Endothelial cell of hepatic sinusoid (primary cell): ENCODE measurements at regions not wholly inside any gene's neighbourhood (a gene's known extent, or its start where the extent isn't known, plus 50 kb on each side); places are given as distances from the start of the nearest gene placed in this dataset.

ENCODE experiments used
- in situ Hi-C: cut with HindIII; loops from 2 replicates; pipeline ENCODE4 v1.10.0; 2017; ENCODE audit warnings: low sequenced_read_pairs

DNA sequence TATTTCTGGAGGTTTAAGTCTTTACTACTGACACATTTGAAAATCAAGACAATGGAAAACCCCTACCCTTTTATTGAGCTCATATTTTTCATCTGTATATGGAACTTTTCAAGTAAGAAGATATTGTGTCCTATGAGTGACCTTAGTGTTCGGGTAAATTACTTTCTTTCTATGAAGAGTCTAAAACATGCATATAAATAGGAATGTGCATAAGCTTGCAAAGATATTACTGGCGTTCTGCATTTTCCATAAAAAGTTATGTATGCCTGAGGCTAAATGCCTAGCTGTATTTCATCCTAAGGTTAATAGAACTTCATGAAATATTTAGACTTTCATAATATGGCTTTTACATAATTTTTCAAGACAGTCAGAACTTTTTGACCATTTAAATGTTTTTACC lies 495.8 kb upstream of the ADAMTS5 start:
- in situ Hi-C loops, result no loop called here

DNA sequence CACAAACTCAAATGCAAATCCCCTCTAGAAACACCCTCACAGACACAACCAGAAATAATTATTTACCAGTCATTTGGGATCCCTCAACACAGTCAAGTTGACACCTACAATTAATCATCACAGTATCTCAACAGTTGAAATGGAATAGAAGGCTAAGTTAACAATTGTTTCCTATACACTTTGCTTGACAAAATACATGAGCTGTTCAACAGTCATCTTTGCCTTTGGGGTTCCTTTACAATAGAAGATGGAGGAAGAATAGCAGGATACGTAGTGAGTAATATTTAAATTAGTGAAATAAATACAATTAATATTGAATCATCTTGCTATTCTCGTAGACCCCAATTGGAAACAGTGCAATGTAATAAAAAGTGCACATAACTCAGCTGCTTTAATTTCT lies 487.3 kb upstream of the ADAMTS5 start:
- in situ Hi-C loops, result no loop called here

DNA sequence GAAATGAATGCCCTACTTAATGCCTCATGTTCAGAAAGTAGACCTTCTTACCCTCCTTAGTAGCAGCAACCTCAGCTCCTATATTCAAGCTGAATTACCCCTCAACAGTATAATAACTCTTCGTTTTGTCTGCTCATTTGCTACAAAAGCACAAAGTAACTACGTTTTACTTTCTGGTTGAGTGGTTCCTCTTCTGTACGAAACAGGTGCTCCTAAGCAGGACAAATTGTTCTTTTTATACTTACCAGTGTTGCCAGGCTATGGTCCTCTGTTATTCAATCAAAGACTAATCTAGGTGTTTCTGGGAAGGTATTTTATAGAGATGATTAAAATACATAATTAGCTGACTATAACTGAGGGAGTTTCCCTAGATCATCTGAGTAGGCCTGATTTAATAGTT lies 484.2 kb upstream of the ADAMTS5 start:
- in situ Hi-C loops, result no loop called here

DNA sequence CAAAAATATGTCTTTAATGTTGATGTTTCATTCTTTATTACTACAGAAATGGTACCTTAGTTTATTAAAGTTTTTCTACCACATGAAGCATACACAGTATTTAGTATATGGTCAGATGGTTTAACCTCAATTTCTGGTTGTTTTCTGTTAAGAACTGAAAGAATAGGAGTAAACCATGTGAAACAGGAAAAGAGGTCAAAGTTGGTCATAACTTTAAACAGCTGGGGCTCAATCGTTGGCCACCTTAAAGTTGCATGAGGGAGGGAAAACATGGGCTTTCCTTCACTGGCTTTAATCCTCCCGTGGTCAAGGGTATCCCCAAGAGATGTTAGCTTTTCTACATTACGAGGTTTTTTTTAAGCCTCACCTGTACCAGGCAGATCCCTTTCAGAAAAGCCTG lies 483.3 kb upstream of the ADAMTS5 start:
- in situ Hi-C loops, result no loop called here

DNA sequence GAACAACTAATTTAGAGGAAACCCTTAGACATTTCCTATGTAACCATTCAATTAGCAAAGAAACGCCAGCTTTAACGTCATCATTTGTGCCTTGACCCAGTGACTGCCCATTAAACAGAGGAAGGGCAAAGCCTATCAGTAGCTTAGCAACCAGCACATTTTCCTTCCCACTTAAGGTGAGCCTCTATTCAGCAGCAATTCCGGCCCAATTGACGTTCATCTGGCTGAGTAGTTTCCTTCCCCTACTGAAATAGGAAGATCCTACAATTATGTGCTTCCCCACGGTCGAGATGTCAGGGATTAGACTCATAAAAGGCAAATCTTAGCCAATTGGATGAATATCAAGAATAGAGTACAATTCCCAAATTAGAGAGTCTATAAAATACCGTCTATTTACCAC lies 482.1 kb upstream of the ADAMTS5 start:
- in situ Hi-C loops, result no loop called here

DNA sequence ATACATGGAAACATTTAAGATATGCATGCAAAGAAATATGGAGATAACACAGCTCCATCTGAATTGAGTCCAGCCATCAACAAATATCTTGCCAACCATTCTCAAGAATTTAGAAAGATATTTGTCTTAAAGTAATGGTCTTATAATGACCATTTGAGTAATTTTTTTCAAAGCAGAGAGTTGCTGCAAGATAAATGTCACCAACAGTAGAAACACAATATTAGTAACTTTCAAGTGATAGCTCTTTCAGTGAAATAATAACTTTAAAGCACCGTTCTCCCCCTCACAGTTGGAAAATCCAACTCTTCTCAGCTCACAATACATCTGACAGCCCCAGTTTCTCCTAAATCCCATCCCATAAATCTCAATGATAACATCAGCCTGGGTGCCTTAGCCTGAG lies 481.0 kb upstream of the ADAMTS5 start:
- in situ Hi-C loops, result no loop called here

DNA sequence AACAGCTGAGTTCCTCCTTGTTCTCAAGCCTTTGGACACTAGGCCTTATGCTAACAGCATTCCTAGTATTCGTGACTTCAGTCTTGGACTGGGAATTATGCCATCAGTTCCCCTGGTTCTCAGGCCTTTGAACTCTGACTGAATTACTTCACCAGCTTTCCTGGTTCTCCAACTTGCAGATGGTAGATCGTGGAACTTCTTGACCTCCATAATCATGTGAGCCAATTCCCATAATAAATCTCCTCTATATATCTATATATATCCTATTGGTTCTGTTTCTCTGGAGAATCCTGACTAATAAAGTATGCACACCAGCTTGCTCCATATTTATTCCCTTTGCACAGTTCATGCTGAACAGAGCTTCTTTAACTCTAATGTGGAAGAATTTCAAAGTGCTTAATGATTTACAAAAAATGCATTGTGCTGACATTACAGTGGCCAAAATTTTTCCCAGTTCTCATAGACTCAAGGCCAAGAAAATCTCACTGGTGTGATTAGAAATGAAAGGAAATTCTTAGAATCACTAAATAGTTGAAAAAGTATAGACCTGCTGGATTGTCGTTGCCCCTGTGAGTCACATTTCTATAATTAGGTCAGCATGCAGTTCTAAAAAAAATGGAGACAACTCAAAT lies 462.9 kb upstream of the ADAMTS5 start:
- in situ Hi-C loops, result no loop called here

DNA sequence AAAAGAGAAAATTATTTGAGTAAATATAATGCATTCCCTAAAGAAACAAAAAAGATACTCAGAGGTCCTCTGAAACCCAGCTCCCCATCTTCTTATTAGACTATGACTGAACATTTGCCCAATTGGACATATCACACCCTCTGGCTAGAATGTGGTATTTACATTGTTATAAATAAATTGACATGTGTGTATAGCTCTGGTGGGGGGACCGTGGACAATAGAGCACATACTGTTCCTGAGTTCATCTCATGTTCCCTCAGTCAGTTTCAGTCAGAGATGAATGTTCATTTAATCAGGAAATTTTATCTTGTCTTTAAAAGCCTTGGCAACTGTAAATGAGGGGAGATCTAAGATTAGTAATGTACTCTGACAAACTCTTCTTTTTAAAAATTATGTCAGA lies 459.3 kb upstream of the ADAMTS5 start:
- in situ Hi-C loops, result no loop called here

DNA sequence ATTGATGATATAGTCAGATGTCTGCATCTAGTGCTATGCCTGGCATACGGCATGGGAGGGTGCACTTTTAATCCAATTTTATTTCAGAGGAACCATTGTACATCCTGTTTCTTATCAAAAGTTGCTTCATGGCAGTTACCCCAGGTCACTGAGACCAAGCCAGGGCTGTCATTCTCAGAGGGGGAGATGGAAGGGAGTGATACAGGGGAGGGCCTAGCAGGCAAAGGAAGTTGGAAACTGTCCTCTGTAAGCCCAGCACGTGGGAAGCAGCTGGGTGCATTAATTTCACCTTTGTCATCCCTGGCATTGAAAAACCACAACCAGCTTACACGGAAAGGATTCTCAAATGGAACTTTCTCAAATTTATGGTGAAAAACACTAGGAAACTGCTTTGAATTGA lies 458.7 kb upstream of the ADAMTS5 start:
- in situ Hi-C loops, result no loop called here

DNA sequence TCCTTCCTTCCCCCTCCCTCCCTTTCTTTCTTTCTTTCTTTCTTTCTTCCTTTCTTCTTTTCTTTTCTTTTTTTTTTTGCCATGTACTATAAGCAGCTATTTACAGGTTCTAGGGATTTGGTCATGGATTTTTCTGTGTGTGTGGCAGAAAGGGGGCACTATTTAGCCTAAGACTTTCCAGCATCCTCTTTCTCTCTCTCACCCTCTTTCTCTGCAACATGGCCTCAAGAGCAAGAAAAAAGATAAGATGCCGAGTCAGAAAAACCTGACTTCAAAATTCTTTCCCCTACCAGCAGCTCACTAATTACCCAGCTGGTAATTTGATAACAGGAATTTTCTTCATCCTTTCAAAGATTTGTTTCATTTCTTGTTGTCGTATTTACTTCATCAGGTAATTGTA lies 458.3 kb upstream of the ADAMTS5 start:
- in situ Hi-C loops, result no loop called here

DNA sequence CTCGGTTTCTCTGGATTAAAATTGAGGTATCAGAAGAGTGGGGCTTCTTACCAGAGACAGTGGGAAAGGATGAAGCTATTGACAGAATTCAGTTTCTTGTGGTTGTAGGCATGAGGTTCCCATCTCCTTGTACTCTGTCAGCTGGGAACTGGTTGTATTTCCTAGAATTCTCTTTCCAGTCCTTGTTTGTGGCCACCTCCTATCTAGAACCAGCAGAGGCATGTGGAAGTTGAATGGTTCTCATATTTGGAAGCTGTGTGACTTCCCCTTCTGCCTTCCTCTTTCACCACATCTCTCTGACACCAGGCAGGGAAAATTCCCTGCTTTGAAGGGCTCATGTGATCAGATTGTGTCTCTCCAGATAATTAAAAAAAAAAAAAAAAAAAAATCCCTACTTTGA lies 457.7 kb upstream of the ADAMTS5 start:
- in situ Hi-C loops, result no loop called here

DNA sequence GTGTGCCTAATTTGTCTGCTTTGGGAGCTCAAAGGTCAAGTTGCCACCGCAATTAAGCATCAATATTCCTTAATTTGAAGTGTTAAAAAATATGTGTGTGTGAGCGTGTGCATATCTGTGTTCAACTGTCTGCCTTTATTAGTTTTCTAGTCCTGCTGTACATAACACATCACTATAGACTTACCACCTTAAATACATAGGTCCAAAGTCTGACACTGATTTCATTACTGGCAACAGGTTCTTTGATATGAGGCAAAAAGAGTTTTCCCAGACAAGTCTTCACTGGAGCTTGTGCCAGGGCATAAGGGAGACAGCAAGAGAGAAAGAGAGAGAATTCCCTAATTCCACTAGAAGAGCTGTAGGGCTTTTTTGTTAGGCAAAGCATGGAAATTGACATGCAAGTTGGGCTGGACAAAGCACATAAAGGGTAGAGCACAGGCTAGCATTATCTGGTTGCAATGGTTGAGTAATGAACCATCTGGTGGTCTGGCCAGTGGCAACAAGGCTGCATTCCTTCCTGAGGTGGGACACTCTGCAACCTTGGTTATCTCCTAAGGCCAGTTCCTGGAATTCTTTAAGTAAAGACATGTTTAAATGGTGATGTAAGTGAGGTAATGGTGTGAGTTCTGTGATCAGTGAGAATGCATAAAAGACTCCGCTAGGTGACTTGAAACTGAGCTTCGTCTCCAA lies 457.2 kb upstream of the ADAMTS5 start:
- in situ Hi-C loops, result no loop called here

DNA sequence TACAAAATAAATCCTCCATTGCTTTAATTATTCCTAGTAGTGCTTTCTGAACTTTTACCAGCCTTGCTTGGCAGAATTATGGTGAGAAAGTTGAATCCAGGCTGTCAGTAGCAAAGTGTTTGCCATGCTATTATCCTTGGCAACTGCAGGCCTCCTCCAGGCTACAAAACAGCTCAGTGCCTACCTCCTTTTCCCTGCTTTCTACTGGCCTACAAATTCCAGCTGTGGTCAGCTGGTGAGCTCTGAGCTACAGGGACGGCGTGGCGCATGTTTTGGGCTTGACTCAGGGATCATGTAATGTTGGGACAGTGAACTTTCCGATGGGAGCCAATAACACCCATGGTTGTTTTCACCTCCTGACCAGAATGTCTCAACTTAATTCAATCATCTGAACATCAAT lies 456.1 kb upstream of the ADAMTS5 start:
- in situ Hi-C loops, result no loop called here

DNA sequence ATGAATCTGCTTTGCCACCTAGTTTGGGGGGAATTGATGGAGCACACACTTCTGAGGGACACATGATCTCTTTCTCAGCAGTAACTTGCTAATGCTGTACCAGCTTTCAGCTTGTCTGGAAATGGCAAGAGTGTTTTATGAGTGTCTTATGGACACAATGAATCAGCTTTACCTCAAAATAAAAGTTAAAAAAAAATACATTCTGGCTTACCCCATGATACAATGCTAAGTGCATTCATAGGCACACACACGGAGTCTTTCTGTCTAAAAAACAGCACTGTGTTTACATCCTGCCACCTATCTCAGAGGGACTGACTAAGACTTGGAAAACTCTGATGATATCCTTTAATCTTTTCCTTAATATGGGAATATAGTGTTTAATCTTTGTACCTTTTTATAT lies 455.5 kb upstream of the ADAMTS5 start:
- in situ Hi-C loops, result no loop called here

DNA sequence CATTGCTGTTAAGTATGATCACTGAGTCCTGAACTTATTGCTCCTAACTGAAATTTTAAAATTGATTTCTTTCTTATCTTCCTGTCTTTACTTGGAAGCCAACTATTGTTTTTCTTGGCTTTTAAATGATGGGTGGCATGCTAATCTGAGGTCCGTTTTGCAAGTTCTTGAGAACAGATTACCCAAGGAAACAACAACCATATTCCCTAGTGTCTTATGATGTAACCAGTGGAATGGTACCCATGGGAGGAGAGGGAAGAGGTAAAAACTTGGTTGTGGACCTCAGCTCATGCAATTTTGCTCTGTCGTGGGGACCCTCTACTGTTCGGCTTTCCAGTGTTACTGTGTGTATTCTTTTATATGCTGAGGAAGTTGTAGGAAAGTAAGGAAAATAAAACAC lies 454.8 kb upstream of the ADAMTS5 start:
- in situ Hi-C loops, result no loop called here

DNA sequence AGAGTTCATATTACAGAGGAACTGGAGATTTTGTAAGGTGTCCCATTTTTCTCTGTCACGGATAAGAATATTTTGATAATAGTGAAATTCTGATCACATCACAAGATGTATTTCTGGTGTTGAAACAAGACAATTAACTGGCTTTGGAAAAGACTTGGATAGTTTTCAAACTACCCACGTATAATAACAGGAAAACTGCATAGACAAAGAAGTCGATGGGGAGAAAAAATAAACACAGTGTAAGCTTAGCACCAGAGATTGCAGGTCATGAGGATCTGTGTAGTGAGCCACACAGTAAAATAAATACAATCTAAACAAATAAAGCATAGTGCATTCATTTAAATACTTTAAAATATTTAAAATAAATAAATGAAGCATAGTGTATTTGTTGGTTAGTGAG lies 452.3 kb upstream of the ADAMTS5 start:
- in situ Hi-C loops, result no loop called here

DNA sequence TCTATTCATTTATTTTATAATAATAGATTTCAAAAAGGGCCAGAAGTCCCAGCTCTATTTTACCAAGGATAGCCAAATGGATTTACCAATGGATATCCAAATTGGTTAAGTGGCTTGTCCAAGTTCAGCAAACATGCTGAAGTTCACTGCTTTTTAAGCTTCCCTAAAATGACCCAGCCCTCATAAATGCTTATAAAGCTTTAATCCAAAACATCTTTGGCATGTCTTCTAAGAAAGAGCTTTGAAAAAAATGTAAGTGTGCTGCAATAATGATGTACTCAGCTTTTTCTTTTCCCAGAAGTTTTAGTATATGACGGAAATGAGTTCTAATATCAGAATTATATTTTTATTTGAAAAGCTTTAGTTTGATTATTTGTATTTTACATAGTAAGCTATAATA lies 451.5 kb upstream of the ADAMTS5 start:
- in situ Hi-C loops, result no loop called here

DNA sequence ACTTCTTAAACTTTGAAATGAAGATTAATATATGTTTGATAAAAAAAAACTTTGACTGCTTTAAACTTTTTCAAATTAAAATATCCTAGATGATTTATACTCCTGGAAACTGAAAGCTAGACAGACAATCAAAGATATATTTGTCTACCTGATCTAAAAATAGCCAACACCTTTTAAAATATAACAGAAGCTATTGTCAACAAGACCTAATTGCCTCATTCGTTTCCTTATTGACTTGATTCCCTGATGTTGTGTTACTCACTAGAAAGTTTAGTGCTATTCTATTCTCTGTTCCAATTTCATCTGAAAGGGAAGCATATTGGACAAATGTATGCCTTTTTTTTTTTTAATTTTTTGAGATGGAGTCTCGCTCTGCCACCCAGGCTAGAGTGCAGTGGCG lies 445.6 kb upstream of the ADAMTS5 start:
- in situ Hi-C loops, result no loop called here

DNA sequence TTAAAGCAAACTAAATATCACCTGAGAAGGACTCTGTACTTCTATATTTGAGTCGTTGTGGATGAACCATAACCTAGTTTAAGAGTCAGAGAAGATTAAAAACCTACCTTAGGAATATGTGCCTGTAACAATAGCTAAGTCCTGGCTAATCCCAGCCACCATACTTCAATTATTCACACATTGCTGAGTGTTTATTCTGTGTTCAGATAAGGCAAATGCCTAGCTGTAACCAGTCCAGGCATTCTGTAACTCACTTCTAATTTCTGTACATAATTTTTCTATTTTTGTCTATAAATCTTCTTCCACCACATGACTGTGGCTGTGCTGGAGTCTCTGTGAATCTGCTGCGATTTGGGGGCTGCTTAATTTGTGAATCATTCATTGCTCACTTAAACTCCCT lies 441.9 kb upstream of the ADAMTS5 start:
- in situ Hi-C loops, result no loop called here

DNA sequence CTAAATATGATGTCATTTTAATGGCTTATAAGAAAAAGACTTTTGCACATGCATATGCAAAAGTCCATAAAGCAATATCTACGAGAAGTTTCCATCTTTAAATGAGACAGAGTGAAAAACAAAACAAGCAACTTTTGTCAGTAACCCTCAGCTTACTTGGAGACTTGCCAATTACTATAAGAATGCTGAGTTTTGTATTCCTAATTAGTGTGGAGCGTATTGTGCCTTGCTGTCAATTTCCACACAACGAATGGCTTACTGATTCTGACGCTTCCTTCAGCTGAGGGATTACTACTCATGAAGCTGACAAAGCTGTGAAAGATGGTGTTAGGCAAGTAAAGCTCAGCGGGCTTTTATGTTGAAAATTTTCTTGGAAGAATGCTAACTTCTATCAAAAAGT lies 440.4 kb upstream of the ADAMTS5 start:
- in situ Hi-C loops, result no loop called here

DNA sequence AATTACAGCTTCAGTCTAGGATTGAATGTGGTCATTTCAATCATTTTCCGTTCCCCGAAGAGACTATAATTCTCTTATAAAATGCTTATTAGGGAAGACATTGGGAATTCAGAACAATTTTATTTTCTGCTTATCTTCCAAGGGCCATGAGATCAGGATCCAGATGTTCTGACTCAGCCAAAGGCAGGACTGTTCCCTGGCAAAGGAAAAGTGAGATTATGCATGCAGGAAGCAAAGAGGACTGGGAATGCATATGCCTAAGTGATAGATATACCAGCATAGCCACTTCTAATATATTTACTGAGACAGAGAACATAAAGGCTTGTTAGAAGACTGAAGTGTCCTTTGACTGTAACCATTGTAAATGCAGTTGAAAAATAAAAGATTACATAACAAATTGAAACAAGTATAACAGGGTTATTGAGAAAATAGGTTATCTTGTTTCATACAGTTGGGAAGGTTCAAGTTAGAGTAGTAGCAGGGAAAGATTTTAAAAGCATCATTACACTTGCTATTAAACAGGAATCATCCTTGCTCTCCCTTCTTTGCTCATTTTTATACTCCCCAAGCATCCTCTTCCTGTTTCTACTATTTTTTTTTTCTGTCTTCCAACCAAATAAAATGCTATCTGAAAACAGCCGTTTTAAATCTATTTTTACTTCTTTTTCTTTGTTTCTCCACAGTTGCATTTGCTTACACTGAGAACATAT lies 439.6 kb upstream of the ADAMTS5 start:
- in situ Hi-C loops, result no loop called here

DNA sequence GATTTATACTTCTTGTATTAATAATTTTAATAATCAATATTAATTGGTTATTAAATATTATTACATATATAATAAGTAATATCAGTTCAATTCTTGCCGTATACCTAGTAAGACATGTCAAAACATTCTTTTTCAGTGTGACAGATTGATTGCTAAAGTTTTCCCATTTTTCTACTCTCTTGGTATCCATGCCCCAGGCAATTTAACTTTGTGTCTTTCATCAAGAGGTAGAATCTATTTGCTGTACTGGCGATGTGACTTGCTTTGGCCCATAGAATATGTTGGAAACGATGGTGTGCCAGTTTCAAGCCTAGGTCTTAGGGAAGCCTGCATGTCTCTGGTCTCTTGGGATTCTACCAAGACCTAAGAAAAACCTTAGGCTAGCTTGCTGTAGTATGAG lies 436.1 kb upstream of the ADAMTS5 start:
- in situ Hi-C loops, result no loop called here
